ENCODE measurements at regions not wholly inside any gene's neighbourhood (a gene's known extent, or its start where the extent isn't known, plus 50 kb on each side); places are given as distances from the start of the nearest gene placed in this dataset.

DNA sequence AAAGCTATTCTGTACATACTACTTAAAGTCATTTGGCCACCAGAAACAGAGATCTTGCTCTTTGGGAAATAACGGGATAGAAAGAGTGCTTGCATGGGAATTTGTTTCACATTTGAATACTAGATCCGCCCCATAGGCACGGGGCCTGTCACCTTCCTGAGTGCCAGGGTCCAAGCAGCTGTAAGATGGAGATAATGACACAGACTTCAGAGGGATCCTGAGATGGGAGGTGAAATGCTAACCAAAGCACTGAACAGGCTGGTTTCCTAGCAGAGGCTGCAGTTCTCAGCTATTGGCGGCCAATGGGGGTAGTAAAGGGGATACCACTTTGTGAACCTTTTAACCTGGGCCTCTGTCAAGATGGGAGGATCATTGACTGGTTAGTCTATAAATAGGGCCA lies 225.4 kb downstream of the IRF8 start:
- TF ChIP-seq, protein P1, sequence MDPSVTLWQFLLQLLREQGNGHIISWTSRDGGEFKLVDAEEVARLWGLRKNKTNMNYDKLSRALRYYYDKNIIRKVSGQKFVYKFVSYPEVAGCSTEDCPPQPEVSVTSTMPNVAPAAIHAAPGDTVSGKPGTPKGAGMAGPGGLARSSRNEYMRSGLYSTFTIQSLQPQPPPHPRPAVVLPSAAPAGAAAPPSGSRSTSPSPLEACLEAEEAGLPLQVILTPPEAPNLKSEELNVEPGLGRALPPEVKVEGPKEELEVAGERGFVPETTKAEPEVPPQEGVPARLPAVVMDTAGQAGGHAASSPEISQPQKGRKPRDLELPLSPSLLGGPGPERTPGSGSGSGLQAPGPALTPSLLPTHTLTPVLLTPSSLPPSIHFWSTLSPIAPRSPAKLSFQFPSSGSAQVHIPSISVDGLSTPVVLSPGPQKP (IDR thresholded peaks at IDR 0.05; ENCODE audit: low read depth, low read length): no peak
- TF ChIP-seq, protein P2, sequence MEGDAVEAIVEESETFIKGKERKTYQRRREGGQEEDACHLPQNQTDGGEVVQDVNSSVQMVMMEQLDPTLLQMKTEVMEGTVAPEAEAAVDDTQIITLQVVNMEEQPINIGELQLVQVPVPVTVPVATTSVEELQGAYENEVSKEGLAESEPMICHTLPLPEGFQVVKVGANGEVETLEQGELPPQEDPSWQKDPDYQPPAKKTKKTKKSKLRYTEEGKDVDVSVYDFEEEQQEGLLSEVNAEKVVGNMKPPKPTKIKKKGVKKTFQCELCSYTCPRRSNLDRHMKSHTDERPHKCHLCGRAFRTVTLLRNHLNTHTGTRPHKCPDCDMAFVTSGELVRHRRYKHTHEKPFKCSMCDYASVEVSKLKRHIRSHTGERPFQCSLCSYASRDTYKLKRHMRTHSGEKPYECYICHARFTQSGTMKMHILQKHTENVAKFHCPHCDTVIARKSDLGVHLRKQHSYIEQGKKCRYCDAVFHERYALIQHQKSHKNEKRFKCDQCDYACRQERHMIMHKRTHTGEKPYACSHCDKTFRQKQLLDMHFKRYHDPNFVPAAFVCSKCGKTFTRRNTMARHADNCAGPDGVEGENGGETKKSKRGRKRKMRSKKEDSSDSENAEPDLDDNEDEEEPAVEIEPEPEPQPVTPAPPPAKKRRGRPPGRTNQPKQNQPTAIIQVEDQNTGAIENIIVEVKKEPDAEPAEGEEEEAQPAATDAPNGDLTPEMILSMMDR (IDR thresholded peaks at IDR 0.05): no peak
- TF ChIP-seq FOSL2 (IDR thresholded peaks at IDR 0.05) (no peak), FOSL2 (CRISPR knock-in tag; IDR thresholded peaks at IDR 0.05) (no peak), TP53 (CRISPR knock-in tag; IDR thresholded peaks at IDR 0.05) (no peak), RAD21 (conservative IDR thresholded peaks at IDR 0.05 in 1 of 2, IDR thresholded peaks at IDR 0.05 in 1 of 2) (no peak), RFX5 (IDR thresholded peaks at IDR 0.05) (no peak), POLR2A (IDR thresholded peaks at IDR 0.05; ENCODE audit: low read length) (no peak), POLR2AphosphoS2 (conservative IDR thresholded peaks at IDR 0.05; ENCODE audit: low read length) (no peak)

All from A549 (cell line).